HUES6 (cell line): ENCODE measurements at regions not wholly inside any gene's neighbourhood (a gene's known extent, or its start where the extent isn't known, plus 50 kb on each side); places are given as distances from the start of the nearest gene placed in this dataset.

Experiments
- H3K27ac ChIP-seq: 2 replicates; pipeline ENCODE4 v1.7.0; 2013; ENCODE audit warnings: low read depth, mild to moderate bottlenecking, low read length, inconsistent platforms
- H3K27me3 ChIP-seq: 2 replicates; pipeline ENCODE4 v1.6.1; 2013; ENCODE audit warnings: low read length; ENCODE audit not compliant: control insufficient read depth, insufficient read depth
- H3K36me3 ChIP-seq: 2 replicates; pipeline ENCODE4 v1.6.1; 2013; ENCODE audit warnings: low read length; ENCODE audit not compliant: control insufficient read depth, insufficient read depth
- H3K4me1 ChIP-seq: 2 replicates; pipeline ENCODE4 v1.6.1; 2013; ENCODE audit warnings: low read length; ENCODE audit not compliant: control insufficient read depth, insufficient read depth
- H3K4me3 ChIP-seq: 2 replicates; pipeline ENCODE4 v1.5.1; 2013; ENCODE audit warnings: low read depth, low read length
- H3K9ac ChIP-seq: one replicate; pipeline ENCODE4 v1.6.1; 2013; ENCODE audit warnings: mild to moderate bottlenecking, low read length
- H3K9me3 ChIP-seq: 2 replicates; pipeline ENCODE4 v1.6.1; 2013; ENCODE audit warnings: low read depth, low read length; ENCODE audit not compliant: control insufficient read depth, insufficient read depth

DNA sequence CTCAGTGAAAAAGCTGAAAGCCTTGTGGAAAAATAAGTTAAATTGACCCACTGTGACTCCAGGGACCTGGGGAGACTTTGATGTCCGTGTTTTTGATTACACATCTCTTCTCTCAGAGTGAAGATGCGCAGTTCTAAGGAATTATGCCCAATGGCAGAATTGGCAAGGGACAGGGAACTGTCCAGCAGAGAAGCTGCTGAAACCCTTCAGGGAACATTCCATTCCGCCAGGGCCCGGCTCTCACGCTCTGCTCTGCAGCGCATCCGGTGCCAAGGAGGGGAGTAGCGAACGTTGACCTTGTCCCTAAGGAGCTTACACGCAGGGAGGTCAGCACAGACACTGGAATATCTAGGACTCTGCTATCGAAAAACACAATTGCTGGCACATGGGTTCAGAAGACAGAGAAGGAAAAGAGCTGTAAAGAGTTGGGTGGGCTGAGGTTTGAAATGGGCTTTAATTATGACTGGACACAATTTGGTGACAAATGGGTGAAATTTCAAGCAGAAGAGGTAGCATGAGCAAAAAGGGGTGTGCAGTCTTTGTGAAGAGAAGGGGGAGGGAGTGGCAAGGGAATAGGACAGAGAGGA is 64.5 kb upstream of the B3GAT1 start:
- H3K4me1 ChIP-seq, result peaks cover 35% of the 10 kb centered on the region
- no peaks in the 10 kb centered on the region for H3K36me3 ChIP-seq
- H3K9ac ChIP-seq, result no peak overlapping the region
- peaks cover 39% of the 10 kb centered on the region for H3K27me3 ChIP-seq
- H3K4me3 ChIP-seq, result no peak overlapping the region
- H3K27ac ChIP-seq, result no peak overlapping the region
- no peaks in the 10 kb centered on the region for H3K9me3 ChIP-seq

DNA sequence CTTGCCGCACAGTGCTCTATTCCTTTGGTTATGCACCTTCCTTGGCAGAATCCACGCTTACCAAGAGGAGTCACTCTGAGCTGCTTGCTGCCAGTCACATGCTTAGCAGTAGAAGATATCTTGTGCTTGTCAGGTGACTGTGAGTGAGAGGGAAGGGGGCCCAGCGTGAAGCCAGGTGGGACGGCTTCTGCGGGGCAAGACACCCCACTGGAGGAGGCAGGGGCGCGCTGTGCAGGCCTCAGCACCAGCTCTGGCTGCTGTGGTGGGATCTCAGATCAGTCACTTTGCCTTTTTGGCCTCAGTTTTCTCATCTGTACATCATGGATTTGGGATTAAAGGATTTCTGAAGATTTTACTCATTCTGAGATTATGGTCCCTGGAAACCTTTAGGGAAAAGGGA is 63.9 kb upstream of the B3GAT1 start:
- Histone ChIP-seq H3K4me3 (no peak overlapping the region), H3K36me3 (no peaks in the 10 kb centered on the region), H3K9ac (no peak overlapping the region), H3K27ac (no peak overlapping the region), H3K4me1 (peaks cover 35% of the 10 kb centered on the region), H3K9me3 (no peaks in the 10 kb centered on the region), H3K27me3 (peaks cover 39% of the 10 kb centered on the region)

DNA sequence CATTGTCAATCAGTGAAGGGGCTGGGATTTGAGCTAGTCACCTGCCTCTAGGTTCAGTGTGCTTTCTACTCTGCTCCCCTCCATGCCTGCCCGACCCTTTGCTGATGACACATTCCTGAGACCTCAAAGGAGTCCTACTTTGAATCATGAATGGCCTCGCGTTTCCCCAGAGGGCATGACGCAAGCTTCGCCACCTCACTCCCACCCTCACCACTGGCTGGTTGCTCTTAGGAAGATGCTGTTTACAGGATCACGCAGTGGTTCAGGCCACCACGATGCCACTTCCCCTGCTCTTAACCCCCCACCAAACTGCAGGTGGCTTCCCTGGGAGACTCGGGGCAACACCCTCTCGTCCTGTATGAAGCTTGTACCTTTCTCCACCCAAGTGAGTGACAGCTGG is 62.9 kb upstream of the B3GAT1 start:
- no peak overlapping the region for H3K27ac ChIP-seq
- no peaks in the 10 kb centered on the region for H3K9me3 ChIP-seq
- peaks cover 44% of the 10 kb centered on the region for H3K27me3 ChIP-seq
- peaks cover 34% of the 10 kb centered on the region for H3K4me1 ChIP-seq
- H3K9ac ChIP-seq, result no peak overlapping the region
- no peaks in the 10 kb centered on the region for H3K36me3 ChIP-seq
- no peak overlapping the region for H3K4me3 ChIP-seq

DNA sequence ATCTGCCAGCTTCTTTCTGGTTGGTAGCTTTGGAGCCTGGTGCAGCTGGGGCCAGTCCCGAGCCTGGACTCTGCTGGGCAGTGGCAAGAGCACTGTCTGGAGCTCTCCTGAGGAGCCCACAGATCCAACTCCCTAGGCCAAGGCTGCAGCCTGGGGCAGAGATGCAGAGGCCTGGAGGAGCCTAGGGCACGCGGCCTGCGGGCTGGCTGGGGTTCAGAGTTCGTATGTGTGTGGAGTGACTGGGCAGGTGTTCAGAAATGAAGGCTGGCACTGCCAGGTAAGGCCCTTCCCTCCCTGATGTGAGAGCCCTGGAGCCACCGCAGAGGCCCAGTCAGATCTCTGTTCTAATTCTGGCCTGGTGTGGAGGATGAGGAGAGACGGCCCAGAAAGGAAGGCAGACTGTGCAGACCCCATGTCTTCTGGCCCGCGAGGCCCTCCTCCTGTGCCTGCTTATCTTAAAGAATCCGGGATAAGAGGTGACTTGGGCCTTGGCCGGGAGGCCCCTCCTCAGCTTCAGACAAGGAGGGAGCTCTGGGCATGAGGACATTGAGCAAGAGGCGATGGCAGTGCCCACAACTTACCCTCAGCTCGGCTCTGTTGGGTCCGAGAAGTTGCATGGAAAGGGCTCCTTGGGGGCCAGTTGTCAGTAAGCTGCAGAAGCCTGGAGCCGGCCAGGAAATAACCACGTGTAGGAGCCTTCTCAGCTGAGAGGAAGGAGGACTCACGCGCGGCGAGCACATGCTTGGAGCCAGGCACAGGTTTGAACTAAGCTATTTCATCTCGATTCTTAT is 62.2 kb upstream of the B3GAT1 start:
- H3K4me3 ChIP-seq, result no peak overlapping the region
- no peaks in the 10 kb centered on the region for H3K36me3 ChIP-seq
- no peaks in the 10 kb centered on the region for H3K9me3 ChIP-seq
- peaks cover 44% of the 10 kb centered on the region for H3K27me3 ChIP-seq
- H3K9ac ChIP-seq, result no peak overlapping the region
- peaks cover 27% of the 10 kb centered on the region for H3K4me1 ChIP-seq
- no peak overlapping the region for H3K27ac ChIP-seq

DNA sequence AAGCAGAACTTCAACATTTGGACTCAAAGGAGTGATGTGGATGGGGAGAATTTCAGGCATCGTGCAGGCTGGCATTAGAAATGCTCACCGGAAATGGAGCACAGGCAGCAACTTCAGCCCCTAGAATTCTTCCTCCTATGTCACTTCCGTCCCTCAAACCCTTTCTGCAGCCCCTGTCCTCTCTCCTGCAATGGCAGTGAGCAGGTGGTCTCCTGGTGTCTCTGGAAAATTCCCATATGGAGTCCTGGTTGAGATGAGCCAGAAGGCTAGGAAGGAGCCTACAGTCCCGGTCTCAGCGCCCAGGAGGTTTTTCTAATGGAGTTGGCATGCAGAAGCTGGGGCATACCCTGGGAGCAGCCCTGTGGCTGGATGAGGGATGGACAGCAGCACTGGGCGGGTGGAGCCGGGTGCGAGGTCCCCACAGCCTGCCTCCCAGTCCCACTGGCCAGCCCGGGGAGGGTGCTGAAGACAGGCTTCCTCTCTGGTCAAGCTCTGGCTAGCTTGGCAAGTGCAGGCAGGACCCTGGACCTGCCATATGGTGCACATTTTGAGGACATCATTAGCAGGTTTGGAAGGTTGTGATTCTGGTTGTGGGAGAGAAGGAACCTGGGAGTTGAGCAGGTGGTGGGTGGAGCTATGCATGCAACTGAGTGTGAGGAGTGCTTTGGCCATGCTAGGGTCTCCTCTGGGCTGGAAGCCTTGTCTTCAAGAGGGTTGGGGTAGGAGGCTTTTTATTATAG is 59.8 kb upstream of the B3GAT1 start:
- Histone ChIP-seq H3K27me3 (peaks cover 48% of the 10 kb centered on the region), H3K9me3 (no peaks in the 10 kb centered on the region), H3K36me3 (no peaks in the 10 kb centered on the region), H3K9ac (no peak overlapping the region), H3K4me3 (no peak overlapping the region), H3K27ac (no peak overlapping the region), H3K4me1 (peaks cover 4% of the 10 kb centered on the region)

DNA sequence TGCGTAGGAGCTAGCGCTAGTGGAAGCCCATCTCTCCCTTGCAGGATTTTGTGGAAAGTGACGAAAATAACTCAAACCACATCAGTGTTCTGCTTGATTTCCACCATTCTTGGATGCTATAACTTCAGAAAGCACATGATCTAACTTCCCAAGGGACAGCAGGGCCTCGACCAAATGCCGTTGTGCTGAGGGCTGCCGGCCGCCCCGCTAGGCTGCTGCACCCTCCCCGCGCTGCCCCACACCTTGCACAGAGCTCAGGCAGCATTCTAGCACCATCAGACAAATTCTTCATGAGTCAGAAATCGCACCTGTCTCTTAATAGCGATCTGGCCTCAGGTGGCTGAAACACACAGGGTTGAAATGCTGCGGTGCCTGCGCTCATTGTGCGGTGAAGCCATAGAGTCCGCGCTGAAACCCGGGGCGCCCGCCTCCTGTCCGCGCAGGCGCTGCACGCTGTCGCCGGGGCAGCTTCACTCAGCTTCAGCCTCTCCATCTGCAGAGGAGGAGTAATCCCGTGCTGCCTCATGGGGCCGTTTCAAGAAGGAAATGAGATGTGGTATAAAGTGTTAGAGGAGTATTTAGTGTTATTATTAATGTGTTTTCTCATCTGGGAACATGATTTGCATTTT is 59.2 kb upstream of the B3GAT1 start:
- no peaks in the 10 kb centered on the region for H3K9me3 ChIP-seq
- H3K27ac ChIP-seq, result no peak overlapping the region

DNA sequence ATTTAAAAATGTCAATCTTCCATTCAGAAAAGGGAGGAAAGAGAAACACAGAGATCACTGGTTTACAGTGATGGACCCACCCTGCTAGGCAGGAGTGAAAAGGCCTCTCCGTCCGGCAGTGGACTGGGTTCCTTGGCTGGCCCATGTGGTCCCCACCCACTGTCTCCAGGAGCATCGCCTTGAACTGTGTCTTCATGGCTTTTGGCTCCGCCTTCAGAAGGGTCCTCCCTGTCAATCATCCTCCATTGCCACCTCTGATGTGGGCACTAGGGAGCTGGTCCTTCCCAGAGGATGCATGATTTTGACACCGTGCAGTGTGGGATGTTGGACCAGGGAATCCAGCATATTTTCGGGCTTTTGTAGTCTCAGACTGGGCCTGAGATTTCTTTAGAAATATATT is 58.2 kb upstream of the B3GAT1 start:
- H3K27ac ChIP-seq, result no peak overlapping the region
- peaks cover 13% of the 10 kb centered on the region for H3K4me1 ChIP-seq
- H3K9ac ChIP-seq, result no peak overlapping the region
- H3K36me3 ChIP-seq, result no peaks in the 10 kb centered on the region
- H3K27me3 ChIP-seq, result peaks cover 60% of the 10 kb centered on the region
- no peaks in the 10 kb centered on the region for H3K9me3 ChIP-seq
- H3K4me3 ChIP-seq, result no peak overlapping the region

More for the DNA sequence above, 59.2 kb upstream of the B3GAT1 start:
- H3K36me3 ChIP-seq, result no peaks in the 10 kb centered on the region
- peaks cover 51% of the 10 kb centered on the region for H3K27me3 ChIP-seq
- no peak overlapping the region for H3K9ac ChIP-seq
- H3K4me1 ChIP-seq, result peaks cover 4% of the 10 kb centered on the region
- H3K4me3 ChIP-seq, result no peak overlapping the region

DNA sequence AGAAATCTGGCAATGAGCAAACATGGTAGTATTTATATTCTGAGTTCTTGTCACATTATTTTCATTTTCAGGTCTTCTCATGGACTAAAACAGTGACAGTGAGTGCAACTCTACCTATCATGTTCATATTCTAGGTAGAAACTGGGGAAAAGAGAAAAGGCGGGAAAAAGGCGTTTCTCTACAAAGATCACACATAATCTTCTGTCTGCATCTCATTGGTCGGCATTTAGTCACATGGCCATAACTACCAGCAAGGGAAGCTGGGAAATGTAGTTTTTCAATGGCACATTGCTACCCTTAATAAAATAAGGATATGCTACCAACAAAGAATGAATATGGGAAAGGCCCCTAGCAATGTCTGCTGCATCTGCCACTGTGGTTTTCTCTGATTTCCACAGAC is 57.6 kb upstream of the B3GAT1 start:
- peaks cover 66% of the 10 kb centered on the region for H3K27me3 ChIP-seq
- H3K27ac ChIP-seq, result no peak overlapping the region
- H3K36me3 ChIP-seq, result no peaks in the 10 kb centered on the region
- H3K4me3 ChIP-seq, result no peak overlapping the region
- no peak overlapping the region for H3K9ac ChIP-seq
- peaks cover 13% of the 10 kb centered on the region for H3K4me1 ChIP-seq
- H3K9me3 ChIP-seq, result no peaks in the 10 kb centered on the region

DNA sequence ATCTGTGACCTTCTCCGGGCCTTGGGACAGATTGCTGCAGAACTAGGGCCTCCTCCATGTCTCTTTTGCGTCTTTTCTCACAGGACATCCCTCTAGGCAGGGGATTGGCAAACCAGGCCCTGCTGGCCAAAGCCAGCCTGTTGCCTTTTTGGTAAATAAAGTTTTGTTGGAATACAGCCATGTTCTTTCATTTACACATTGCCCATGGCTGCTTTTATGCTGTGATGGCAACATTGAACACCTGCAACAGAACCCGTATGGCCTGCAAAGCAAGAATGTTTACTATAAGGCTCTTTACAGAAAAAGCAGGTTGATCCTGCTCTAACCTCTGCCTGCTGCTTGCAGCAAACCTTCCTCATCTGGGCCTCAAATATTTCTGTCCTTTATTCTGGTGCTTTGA is 56.8 kb upstream of the B3GAT1 start:
- no peaks in the 10 kb centered on the region for H3K36me3 ChIP-seq
- H3K4me1 ChIP-seq, result peaks cover 18% of the 10 kb centered on the region
- H3K4me3 ChIP-seq, result no peak overlapping the region
- no peaks in the 10 kb centered on the region for H3K9me3 ChIP-seq
- peaks cover 64% of the 10 kb centered on the region for H3K27me3 ChIP-seq
- H3K27ac ChIP-seq, result no peak overlapping the region
- H3K9ac ChIP-seq, result no peak overlapping the region

DNA sequence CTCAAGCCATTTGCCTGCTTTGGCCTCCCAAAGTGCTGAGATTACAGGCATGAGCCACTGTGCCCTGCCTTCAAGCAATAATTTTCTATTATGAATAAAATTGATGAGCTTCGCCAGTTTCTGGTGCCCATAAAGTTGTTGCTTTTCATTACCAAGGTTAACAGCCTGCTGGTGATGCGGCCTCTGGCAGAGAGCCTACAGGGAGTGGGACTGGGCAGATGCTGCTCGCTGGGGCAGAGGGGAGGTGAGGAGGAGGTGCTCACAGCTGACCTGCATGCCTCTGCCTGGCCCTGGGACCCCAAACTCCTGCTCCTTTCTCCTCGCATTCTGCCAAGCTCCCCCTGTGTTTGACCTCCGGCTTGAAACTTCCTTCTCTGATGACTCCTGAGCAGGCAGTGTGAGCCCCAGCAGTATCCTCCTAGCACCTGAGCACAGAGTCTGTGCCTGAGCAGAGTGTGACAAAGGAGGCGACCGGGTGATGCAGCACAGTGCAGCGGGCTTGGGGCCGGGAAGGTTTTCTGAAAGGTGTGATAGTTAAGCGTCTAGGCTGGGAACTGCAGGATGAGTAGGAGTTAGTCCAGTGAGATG is 56.1 kb upstream of the B3GAT1 start:
- peaks cover 18% of the 10 kb centered on the region for H3K4me1 ChIP-seq
- H3K9ac ChIP-seq, result no peak overlapping the region
- H3K4me3 ChIP-seq, result no peak overlapping the region
- no peak overlapping the region for H3K27ac ChIP-seq
- H3K9me3 ChIP-seq, result no peaks in the 10 kb centered on the region
- peaks cover 59% of the 10 kb centered on the region for H3K27me3 ChIP-seq
- H3K36me3 ChIP-seq, result no peaks in the 10 kb centered on the region
